M059J (cell line): ENCODE measurements at regions not wholly inside any gene's neighbourhood (a gene's known extent, or its start where the extent isn't known, plus 50 kb on each side); places are given as distances from the start of the nearest gene placed in this dataset.
A peak's percentile ranks its signal among the peaks of the same experiment; 100 is the strongest.

Experiments used
- DNase-seq: peaks from one replicate; pipeline ENCODE4 v3.0.0-alpha.2; 2012; ENCODE audit warnings: low read depth

GRCh38 chr2:8044046-8044594, 637.7 kb upstream of the ID2 start:
- no peak for DNase-seq

- DNase-seq: no peak
These were observed 636.7 kb upstream of the ID2 start for GRCh38 chr2:8045081-8045614.

GRCh38 chr2:8046849-8047248, 635.0 kb upstream of the ID2 start:
- DNase-seq: no peak

GRCh38 chr2:8049176-8049575, 632.7 kb upstream of the ID2 start:
- no peak for DNase-seq

GRCh38 chr2:8049851-8050571, 631.8 kb upstream of the ID2 start:
- DNase-seq: no peak

GRCh38 chr2:8053216-8053615, 628.6 kb upstream of the ID2 start:
- no peak for DNase-seq

- DNase-seq: no peak
These were observed 627.8 kb upstream of the ID2 start for GRCh38 chr2:8054070-8054469.

- no peak for DNase-seq
These were observed 623.2 kb upstream of the ID2 start for GRCh38 chr2:8058652-8059051.

- no peak for DNase-seq
These were observed 622.6 kb upstream of the ID2 start for GRCh38 chr2:8059255-8059654.

GRCh38 chr2:8059794-8060193, 622.1 kb upstream of the ID2 start:
- no peak for DNase-seq

- no peak for DNase-seq
These were observed 620.6 kb upstream of the ID2 start for GRCh38 chr2:8061219-8061618.

GRCh38 chr2:8064603-8065002, 617.3 kb upstream of the ID2 start:
- no peak for DNase-seq

- no peak for DNase-seq
These were observed 616.7 kb upstream of the ID2 start for GRCh38 chr2:8065191-8065590.

GRCh38 chr2:8067784-8068336, 614.0 kb upstream of the ID2 start:
- no peak for DNase-seq

- DNase-seq: no peak
These were observed 608.9 kb upstream of the ID2 start for GRCh38 chr2:8072907-8073306.

GRCh38 chr2:8073916-8074315, 607.9 kb upstream of the ID2 start:
- no peak for DNase-seq

- no peak for DNase-seq
These were observed 605.2 kb upstream of the ID2 start for GRCh38 chr2:8076448-8077342.

GRCh38 chr2:8078705-8079104, 603.2 kb upstream of the ID2 start:
- no peak for DNase-seq

- DNase-seq: no peak
These were observed 601.8 kb upstream of the ID2 start for GRCh38 chr2:8080063-8080462.

GRCh38 chr2:8081130-8081529, 600.7 kb upstream of the ID2 start:
- DNase-seq: no peak

GRCh38 chr2:8082840-8083239, 599.0 kb upstream of the ID2 start:
- no peak for DNase-seq

GRCh38 chr2:8086357-8086756, 595.5 kb upstream of the ID2 start:
- DNase-seq: peak; percentile 12
